ENCODE measurements at regions not wholly inside any gene's neighbourhood (a gene's known extent, or its start where the extent isn't known, plus 50 kb on each side); places are given as distances from the start of the nearest gene placed in this dataset.
"Not testable (repeated sequence)": the region's sequence is repeated elsewhere in the genome, so short reads cannot be mapped to it uniquely, and the experiment has no call there.

DNA sequence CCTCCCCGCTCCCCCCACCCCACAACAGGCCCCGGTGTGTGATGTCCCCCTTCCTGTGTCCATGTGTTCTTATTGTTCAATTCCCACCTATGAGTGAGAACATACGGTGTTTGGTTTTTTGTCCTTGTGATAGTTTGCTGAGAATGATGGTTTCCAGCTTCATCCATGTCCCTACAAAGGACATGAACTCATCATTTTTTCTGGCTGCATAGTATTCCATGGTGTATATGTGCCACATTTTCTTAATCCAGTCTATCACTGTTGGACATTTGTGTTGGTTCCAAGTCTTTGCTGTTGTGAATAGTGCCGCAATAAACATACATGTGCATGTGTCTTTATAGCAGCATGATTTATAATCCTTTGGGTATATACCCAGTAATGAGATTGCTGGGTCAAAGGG, 104.3 kb downstream of the MTPN start:
- H3K27me3 ChIP-seq (ENCODE audit: control insufficient read depth, insufficient read depth, low read length); H3K4me1 ChIP-seq (ENCODE audit: control insufficient read depth, insufficient read depth, low read length); DNase-seq (ENCODE audit: low read depth, low spot score); H3K27ac ChIP-seq (ENCODE audit: low read length); H3K9me3 ChIP-seq (ENCODE audit: control insufficient read depth, insufficient read depth, low read length); H3K4me3 ChIP-seq (ENCODE audit: low read length); H3K36me3 ChIP-seq (ENCODE audit: control insufficient read depth, insufficient read depth, low read length): not testable (repeated sequence)
- no CpG with 5 or more reads among the region's 4 CpGs for WGBS (ENCODE audit: insufficient coverage, insufficient read length)

DNA sequence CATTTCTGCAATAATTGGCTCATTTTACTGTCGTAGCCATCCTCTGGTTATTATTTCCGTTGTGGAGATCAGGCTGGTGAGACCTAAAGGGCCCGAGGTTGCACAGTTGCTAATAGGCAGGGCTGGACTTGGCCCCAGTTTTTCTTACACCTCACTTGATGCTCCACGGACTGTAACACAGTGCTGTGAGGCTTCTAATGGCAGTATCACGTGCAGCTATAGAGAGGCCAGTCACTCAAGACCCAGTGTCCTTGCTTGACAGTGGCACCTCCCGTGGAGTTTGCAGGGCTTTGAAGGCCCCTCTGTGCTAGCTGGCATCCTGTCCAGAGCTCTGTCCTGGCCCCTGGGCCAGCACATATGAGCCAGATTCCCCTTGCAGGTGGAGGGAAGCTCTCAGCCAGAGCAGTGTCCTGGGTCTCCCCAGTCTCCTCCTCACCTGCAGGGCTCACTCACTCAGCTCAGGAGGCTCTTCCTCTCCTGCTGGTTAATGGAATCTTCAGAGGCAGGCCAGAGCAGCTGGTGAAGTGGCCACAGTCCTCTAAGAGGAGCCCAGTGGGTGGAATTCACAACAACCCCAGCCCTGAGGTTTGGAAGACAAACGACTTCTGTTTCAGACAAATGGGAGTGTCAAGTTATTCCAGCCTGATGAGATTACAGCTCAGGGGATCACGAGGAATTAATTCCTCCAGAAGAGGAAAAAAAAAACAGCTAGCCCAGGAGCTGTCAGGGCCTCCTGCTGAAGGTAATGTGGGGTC, 114.2 kb upstream of the FAM180A start:
- H3K4me1 ChIP-seq (ENCODE audit: control insufficient read depth, insufficient read depth, low read length): no peaks in the 10 kb centered on the region
- no peak overlapping the region for H3K4me3 ChIP-seq (ENCODE audit: low read length)
- H3K27ac ChIP-seq (ENCODE audit: low read length): no peak overlapping the region
- DNase-seq (ENCODE audit: low read depth, low spot score): no peak
- H3K27me3 ChIP-seq (ENCODE audit: control insufficient read depth, insufficient read depth, low read length): no peaks in the 10 kb centered on the region
- no peaks in the 10 kb centered on the region for H3K36me3 ChIP-seq (ENCODE audit: control insufficient read depth, insufficient read depth, low read length)
- no CpG with 5 or more reads among the region's 8 CpGs for WGBS (ENCODE audit: insufficient coverage, insufficient read length)
- H3K9me3 ChIP-seq (ENCODE audit: control insufficient read depth, insufficient read depth, low read length): no peaks in the 10 kb centered on the region

DNA sequence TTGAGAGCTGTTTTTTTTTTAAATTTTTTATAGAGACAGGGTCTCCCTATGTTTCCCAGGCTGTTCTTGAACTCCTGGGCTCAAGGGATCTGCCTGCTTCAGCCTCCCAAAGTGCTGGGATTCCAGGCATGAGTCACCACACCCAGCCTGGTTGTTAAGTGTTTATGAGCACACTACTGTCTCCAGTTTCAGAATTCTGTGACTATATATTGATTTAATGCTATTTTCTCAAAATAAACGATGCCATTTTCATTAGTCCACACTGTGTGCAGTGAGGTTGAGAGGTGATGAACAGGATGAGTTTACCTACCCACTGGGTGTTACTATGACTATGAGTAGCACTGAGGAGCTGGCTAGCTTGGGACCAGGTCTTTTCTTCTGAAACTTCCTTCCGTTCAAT, 110.9 kb upstream of the FAM180A start:
- Histone ChIP-seq H3K4me1 (ENCODE audit: control insufficient read depth, insufficient read depth, low read length) (no peaks in the 10 kb centered on the region), H3K9me3 (ENCODE audit: control insufficient read depth, insufficient read depth, low read length) (no peaks in the 10 kb centered on the region), H3K36me3 (ENCODE audit: control insufficient read depth, insufficient read depth, low read length) (no peaks in the 10 kb centered on the region), H3K27me3 (ENCODE audit: control insufficient read depth, insufficient read depth, low read length) (no peaks in the 10 kb centered on the region), H3K4me3 (ENCODE audit: low read length) (no peak overlapping the region), H3K27ac (ENCODE audit: low read length) (no peak overlapping the region)
- no CpG with 5 or more reads among the region's 2 CpGs for WGBS (ENCODE audit: insufficient coverage, insufficient read length)
- DNase-seq (ENCODE audit: low read depth, low spot score): no peak

DNA sequence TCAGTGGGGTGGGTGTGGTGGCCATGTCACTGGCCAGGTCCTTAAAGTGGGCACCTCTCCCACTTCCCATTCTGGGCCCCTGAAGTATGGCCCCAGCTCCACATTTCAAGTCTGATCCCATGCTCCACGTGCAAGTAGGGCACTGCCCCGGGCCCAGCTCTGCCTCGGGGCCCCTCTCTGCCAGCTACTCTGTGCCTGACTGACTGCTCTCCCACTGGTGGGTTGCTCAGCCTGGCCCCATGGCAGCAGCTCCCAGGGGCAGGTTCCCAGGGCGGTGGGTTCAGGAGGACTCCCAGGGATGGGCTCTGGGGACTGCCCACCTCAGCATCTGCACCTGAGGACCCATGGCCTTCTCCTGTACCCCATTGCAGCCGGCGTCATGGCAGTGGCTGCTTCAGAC, 110.2 kb upstream of the FAM180A start:
- Histone ChIP-seq H3K4me1 (ENCODE audit: control insufficient read depth, insufficient read depth, low read length) (no peaks in the 10 kb centered on the region), H3K4me3 (ENCODE audit: low read length) (no peak overlapping the region), H3K36me3 (ENCODE audit: control insufficient read depth, insufficient read depth, low read length) (no peaks in the 10 kb centered on the region), H3K27me3 (ENCODE audit: control insufficient read depth, insufficient read depth, low read length) (no peaks in the 10 kb centered on the region), H3K9me3 (ENCODE audit: control insufficient read depth, insufficient read depth, low read length) (no peaks in the 10 kb centered on the region), H3K27ac (ENCODE audit: low read length) (no peak overlapping the region)
- no peak for DNase-seq (ENCODE audit: low read depth, low spot score)
- WGBS (ENCODE audit: insufficient coverage, insufficient read length): no CpG with 5 or more reads among the region's 6 CpGs

DNA sequence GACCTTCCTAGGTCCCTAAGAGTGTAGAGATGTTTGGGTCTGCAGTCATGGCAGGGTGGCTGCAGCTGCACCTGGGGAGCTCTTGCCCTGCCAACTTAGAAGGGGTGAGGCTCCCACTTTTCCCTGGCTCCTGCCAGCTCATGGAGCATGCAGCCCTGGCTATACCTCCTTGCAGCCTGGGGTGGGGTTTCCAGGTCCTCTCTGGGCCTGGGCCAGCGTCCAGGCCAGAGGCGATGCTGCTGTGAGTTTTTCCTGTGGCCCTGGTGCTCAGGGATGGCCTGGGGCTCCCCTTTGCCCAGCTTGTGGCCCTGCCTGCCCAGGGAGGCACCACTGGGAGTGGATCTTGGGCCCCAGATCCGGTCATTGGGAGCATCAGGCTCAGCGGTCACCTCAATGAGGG, 109.8 kb upstream of the FAM180A start:
- Histone ChIP-seq H3K27me3 (ENCODE audit: control insufficient read depth, insufficient read depth, low read length) (no peaks in the 10 kb centered on the region), H3K4me3 (ENCODE audit: low read length) (no peak overlapping the region), H3K27ac (ENCODE audit: low read length) (no peak overlapping the region), H3K36me3 (ENCODE audit: control insufficient read depth, insufficient read depth, low read length) (no peaks in the 10 kb centered on the region), H3K9me3 (ENCODE audit: control insufficient read depth, insufficient read depth, low read length) (no peaks in the 10 kb centered on the region), H3K4me1 (ENCODE audit: control insufficient read depth, insufficient read depth, low read length) (no peaks in the 10 kb centered on the region)
- DNase-seq (ENCODE audit: low read depth, low spot score): no peak
- no CpG with 5 or more reads among the region's 4 CpGs for WGBS (ENCODE audit: insufficient coverage, insufficient read length)

DNA sequence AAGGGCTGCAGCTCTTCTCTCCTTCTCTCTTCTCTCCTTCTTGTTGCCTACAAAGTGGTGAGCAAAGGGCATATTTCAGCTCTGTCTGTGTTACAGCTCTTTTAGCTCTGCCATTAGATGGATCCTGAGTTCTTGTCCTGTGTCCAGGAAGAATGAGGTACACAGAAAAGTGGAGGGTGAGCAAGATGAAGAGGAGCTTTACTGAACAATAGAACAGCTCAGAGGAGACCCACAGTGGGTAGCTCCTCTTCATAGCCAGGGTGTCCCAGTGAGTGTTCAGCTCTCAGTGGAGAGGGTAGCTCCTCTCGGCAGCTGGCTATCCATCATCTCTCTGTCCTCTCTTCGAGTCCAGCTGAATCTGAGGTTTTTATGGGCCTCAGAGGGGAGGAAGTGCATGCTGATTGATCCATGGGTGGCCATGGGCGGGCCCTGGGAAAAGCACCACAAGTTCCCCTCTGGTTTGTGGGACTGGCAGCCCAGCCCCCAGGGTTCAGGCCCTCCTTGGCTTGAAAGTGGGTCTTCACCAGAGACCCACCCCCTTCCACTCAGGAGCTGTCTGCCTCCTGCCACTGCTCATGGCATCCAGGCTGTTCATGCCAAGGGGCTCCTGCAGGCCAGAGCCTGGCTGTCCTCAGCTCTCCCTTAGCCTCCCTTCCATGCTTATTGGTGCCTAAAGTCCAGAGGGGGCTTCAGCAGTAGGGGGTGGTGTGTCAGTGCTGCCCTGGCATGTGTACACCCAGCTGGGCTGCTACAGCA, 109.1 kb upstream of the FAM180A start:
- Histone ChIP-seq H3K4me3 (ENCODE audit: low read length) (no peak overlapping the region), H3K4me1 (ENCODE audit: control insufficient read depth, insufficient read depth, low read length) (no peaks in the 10 kb centered on the region), H3K27me3 (ENCODE audit: control insufficient read depth, insufficient read depth, low read length) (no peaks in the 10 kb centered on the region), H3K27ac (ENCODE audit: low read length) (no peak overlapping the region), H3K36me3 (ENCODE audit: control insufficient read depth, insufficient read depth, low read length) (no peaks in the 10 kb centered on the region), H3K9me3 (ENCODE audit: control insufficient read depth, insufficient read depth, low read length) (no peaks in the 10 kb centered on the region)
- no peak for DNase-seq (ENCODE audit: low read depth, low spot score)
- no CpG with 5 or more reads among the region's 3 CpGs for WGBS (ENCODE audit: insufficient coverage, insufficient read length)

DNA sequence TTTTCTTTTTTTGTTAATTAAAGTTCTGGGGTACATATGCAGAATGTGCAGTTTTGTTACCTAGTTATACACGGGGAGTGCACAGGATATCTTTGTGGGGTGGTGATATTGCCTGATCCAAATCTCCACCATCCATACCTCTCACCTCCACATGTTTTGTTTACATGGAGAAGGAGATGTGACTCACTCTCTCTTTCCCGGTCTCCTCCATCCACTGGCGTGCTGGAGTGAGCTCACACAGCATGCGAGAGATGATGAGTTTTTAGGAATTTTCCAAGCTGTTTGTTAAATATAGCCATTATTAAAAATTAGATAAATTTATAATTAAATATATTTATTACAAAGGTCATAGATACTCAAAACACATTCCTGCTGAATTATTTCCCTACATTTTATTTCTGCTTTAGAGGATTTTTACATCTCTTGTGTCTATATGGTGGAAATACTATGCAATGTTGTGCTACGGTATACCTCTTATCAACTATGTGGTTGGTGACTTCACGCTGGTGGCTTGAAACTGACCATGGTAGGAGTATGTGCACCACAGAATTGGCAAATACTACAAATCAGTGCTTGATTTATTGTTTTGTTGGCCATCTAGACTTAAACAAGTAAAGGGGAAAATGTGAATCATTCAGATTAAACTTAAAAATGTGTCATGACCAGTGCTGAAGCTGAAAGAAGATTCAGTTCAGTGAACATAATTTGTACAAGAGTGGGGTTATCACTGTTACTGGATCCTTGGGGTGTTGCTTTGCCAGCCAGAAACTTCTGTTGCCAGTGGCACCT, 107.9 kb upstream of the FAM180A start:
- Histone ChIP-seq H3K4me3 (ENCODE audit: low read length) (no peak overlapping the region), H3K27me3 (ENCODE audit: control insufficient read depth, insufficient read depth, low read length) (no peaks in the 10 kb centered on the region), H3K9me3 (ENCODE audit: control insufficient read depth, insufficient read depth, low read length) (no peaks in the 10 kb centered on the region), H3K36me3 (ENCODE audit: control insufficient read depth, insufficient read depth, low read length) (no peaks in the 10 kb centered on the region), H3K27ac (ENCODE audit: low read length) (no peak overlapping the region), H3K4me1 (ENCODE audit: control insufficient read depth, insufficient read depth, low read length) (no peaks in the 10 kb centered on the region)
- no CpG with 5 or more reads among the region's 6 CpGs for WGBS (ENCODE audit: insufficient coverage, insufficient read length)
- no peak for DNase-seq (ENCODE audit: low read depth, low spot score)

DNA sequence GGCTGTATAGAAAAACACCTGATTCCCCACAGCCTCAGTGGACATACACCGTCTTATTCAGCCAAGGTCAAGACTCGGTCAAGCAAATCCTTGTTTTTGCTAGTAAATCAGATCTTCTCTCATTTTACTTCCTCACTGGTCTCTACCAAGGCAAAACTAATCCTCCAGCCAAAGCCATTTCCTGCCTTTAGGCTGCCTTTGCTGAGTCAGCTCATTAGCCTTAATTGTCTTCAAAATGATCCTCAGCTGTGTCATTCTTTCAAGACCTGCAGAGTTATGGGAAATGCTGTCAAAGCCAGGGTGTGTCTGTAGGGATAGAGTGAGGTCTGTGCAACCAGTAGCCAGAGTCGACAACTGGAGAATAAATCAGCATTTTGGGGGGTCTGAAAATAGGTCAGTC, 107.2 kb upstream of the FAM180A start:
- no peaks in the 10 kb centered on the region for H3K9me3 ChIP-seq (ENCODE audit: control insufficient read depth, insufficient read depth, low read length)
- H3K4me3 ChIP-seq (ENCODE audit: low read length): no peak overlapping the region
- no CpG with 5 or more reads among the region's 3 CpGs for WGBS (ENCODE audit: insufficient coverage, insufficient read length)
- peak; percentile 9 for DNase-seq (ENCODE audit: low read depth, low spot score)
- no peaks in the 10 kb centered on the region for H3K36me3 ChIP-seq (ENCODE audit: control insufficient read depth, insufficient read depth, low read length)
- H3K27ac ChIP-seq (ENCODE audit: low read length): no peak overlapping the region
- no peaks in the 10 kb centered on the region for H3K27me3 ChIP-seq (ENCODE audit: control insufficient read depth, insufficient read depth, low read length)
- no peaks in the 10 kb centered on the region for H3K4me1 ChIP-seq (ENCODE audit: control insufficient read depth, insufficient read depth, low read length)

DNA sequence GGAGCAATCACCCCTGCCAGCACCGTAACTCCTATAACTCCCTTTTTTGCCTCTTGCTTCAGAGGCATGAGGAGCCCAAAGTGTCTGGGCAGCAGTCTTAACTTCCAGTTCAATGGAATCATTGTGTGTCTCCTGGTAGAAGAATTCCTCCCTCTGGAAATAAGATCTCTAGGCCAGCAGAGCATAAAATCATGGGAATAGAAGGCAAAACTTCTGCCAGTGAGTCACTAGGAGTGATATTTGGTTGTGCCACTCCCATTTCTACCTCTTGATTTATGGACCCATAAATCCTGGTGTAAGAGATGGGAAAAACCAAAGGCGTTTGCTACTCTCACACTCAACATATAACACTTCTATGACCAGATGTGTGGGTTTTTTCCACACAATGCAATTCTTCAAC, 104.9 kb upstream of the FAM180A start:
- H3K4me3 ChIP-seq (ENCODE audit: low read length): no peak overlapping the region
- DNase-seq (ENCODE audit: low read depth, low spot score): no peak
- no peaks in the 10 kb centered on the region for H3K9me3 ChIP-seq (ENCODE audit: control insufficient read depth, insufficient read depth, low read length)
- H3K27ac ChIP-seq (ENCODE audit: low read length): no peak overlapping the region
- H3K27me3 ChIP-seq (ENCODE audit: control insufficient read depth, insufficient read depth, low read length): no peaks in the 10 kb centered on the region
- no CpG with 5 or more reads among the region's 2 CpGs for WGBS (ENCODE audit: insufficient coverage, insufficient read length)
- no peaks in the 10 kb centered on the region for H3K4me1 ChIP-seq (ENCODE audit: control insufficient read depth, insufficient read depth, low read length)
- H3K36me3 ChIP-seq (ENCODE audit: control insufficient read depth, insufficient read depth, low read length): no peaks in the 10 kb centered on the region

DNA sequence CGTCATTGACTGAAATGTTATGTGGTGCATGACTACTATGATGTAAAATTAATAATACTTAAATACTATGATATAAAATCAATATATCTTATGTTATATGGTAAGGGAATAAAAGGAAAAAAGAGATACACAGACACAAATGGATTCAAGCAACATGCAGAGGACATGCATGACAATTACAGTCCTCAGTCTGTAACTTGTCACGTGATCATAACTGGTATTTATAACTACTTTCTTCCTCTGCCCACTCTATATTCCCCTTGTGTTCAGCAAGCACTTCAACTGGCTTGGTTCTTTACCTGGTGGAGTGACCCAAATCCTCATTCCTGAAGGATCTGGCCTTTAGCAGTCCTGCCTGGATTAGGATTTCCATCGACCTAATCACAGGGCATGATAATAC, 104.4 kb upstream of the FAM180A start:
- DNase-seq (ENCODE audit: low read depth, low spot score): no peak
- H3K27ac ChIP-seq (ENCODE audit: low read length): no peak overlapping the region
- no peak overlapping the region for H3K4me3 ChIP-seq (ENCODE audit: low read length)
- H3K36me3 ChIP-seq (ENCODE audit: control insufficient read depth, insufficient read depth, low read length): no peaks in the 10 kb centered on the region
- no CpG with 5 or more reads among the region's 3 CpGs for WGBS (ENCODE audit: insufficient coverage, insufficient read length)
- H3K9me3 ChIP-seq (ENCODE audit: control insufficient read depth, insufficient read depth, low read length): no peaks in the 10 kb centered on the region
- no peaks in the 10 kb centered on the region for H3K27me3 ChIP-seq (ENCODE audit: control insufficient read depth, insufficient read depth, low read length)
- no peaks in the 10 kb centered on the region for H3K4me1 ChIP-seq (ENCODE audit: control insufficient read depth, insufficient read depth, low read length)
